ENCODE measurements at regions not wholly inside any gene's neighbourhood (a gene's known extent, or its start where the extent isn't known, plus 50 kb on each side); places are given as distances from the start of the nearest gene placed in this dataset.

- DNase-seq (ENCODE audit: low read depth, low spot score) (no peak), ATAC-seq (no peak)
- ChIA-PET CTCF (no interaction called here), POLR2A (no interaction called here)
- Histone ChIP-seq H3K27ac (ENCODE audit: low read length) (no peak overlapping the region), H3K4me1 (ENCODE audit: control insufficient read depth, insufficient read depth, low read length) (no peaks in the 10 kb centered on the region), H3K4me3 (ENCODE audit: low read depth in 2 of 2, low read length in 2 of 2) (no peak overlapping the region), H3K36me3 (ENCODE audit: control insufficient read depth, insufficient read depth, low read length) (no peaks in the 10 kb centered on the region), H3K9me3 (ENCODE audit: control insufficient read depth, insufficient read depth, low read depth, low read length) (no peaks in the 10 kb centered on the region), H3K27me3 (ENCODE audit: control insufficient read depth, insufficient read depth, low read length) (no peaks in the 10 kb centered on the region)
- in situ Hi-C loops (cut with HindIII; ENCODE audit: low pct_unique_long_range_greater_than_20kb, low sequenced_read_pairs): no loop called here
- TF ChIP-seq TCF7L2 (IDR thresholded peaks at IDR 0.05; ENCODE audit: low read depth, low read length) (no peak), SIN3A (IDR thresholded peaks at IDR 0.05; ENCODE audit: borderline replicate concordance, insufficient read depth, low read depth, low read length) (no peak), REST (IDR thresholded peaks at IDR 0.05; ENCODE audit: insufficient read depth in 1 of 2, low read depth in 2 of 2, low read length in 1 of 2) (no peak), CTCF (IDR thresholded peaks at IDR 0.05) (no peak), POLR2AphosphoS5 (IDR thresholded peaks at IDR 0.05; ENCODE audit: low read depth, low read length) (no peak)
- intact Hi-C loops (cut with micrococcal nuclease; ENCODE audit: unreplicated experiment): no loop called here
- no TSS peak for BruUV-seq (replicated peaks)
These were observed 129.3 kb upstream of the SLIT2 start for GRCh38 chr4:20122198-20122988.

- Histone ChIP-seq H3K4me1 (ENCODE audit: control insufficient read depth, insufficient read depth, low read length) (no peaks in the 10 kb centered on the region), H3K27me3 (ENCODE audit: control insufficient read depth, insufficient read depth, low read length) (no peaks in the 10 kb centered on the region), H3K27ac (ENCODE audit: low read length) (no peak overlapping the region), H3K4me3 (ENCODE audit: low read depth in 2 of 2, low read length in 2 of 2) (no peak overlapping the region), H3K9me3 (ENCODE audit: control insufficient read depth, insufficient read depth, low read depth, low read length) (no peaks in the 10 kb centered on the region), H3K36me3 (ENCODE audit: control insufficient read depth, insufficient read depth, low read length) (no peaks in the 10 kb centered on the region)
- BruUV-seq (replicated peaks): no TSS peak
- no peak for DNase-seq (ENCODE audit: low read depth, low spot score)
- ATAC-seq: no peak
- in situ Hi-C loops (cut with HindIII; ENCODE audit: low pct_unique_long_range_greater_than_20kb, low sequenced_read_pairs): no loop called here
- ChIA-PET POLR2A (interaction anchor here (0.5 kb wide), 1 partner anchor 584 kb away, joined by 3 read pairs; no protein-coding TSS in a partner anchor), CTCF (no interaction called here)
- intact Hi-C loops (cut with micrococcal nuclease; ENCODE audit: unreplicated experiment): no loop called here
- no peak for TF ChIP-seq POLR2AphosphoS5 (IDR thresholded peaks at IDR 0.05; ENCODE audit: low read depth, low read length)
- no peak for TF ChIP-seq TCF7L2 (IDR thresholded peaks at IDR 0.05; ENCODE audit: low read depth, low read length)
- no peak for TF ChIP-seq SIN3A (IDR thresholded peaks at IDR 0.05; ENCODE audit: borderline replicate concordance, insufficient read depth, low read depth, low read length)
- TF ChIP-seq CTCF (IDR thresholded peaks at IDR 0.05): no peak
- no peak for TF ChIP-seq REST (IDR thresholded peaks at IDR 0.05; ENCODE audit: insufficient read depth in 1 of 2, low read depth in 2 of 2, low read length in 1 of 2)
These were observed 132.6 kb upstream of the SLIT2 start for GRCh38 chr4:20119141-20119540.

All from Panc1 (cell line).